Nephron (organoid): ENCODE measurements at regions not wholly inside any gene's neighbourhood (a gene's known extent, or its start where the extent isn't known, plus 50 kb on each side); places are given as distances from the start of the nearest gene placed in this dataset.

Source experiments
- H3K27ac Mint-ChIP-seq, 3 experiments: 2 replicates each; pipeline ENCODE4 v1.8.0; 2020; ENCODE audit warnings: mixed read lengths in 3 of 3, mild to moderate bottlenecking in 2 of 3, moderate library complexity in 1 of 3
- H3K27me3 Mint-ChIP-seq: 2 replicates; pipeline ENCODE4 v1.8.0; 2021; ENCODE audit warnings: low read depth, mild to moderate bottlenecking, moderate library complexity, mixed read lengths
- H3K36me3 Mint-ChIP-seq: 2 replicates; pipeline ENCODE4 v1.8.0; 2020; ENCODE audit warnings: low read depth, mixed read lengths
- H3K4me1 Mint-ChIP-seq: 2 replicates; pipeline ENCODE4 v1.8.0; 2020; ENCODE audit warnings: mixed read lengths
- H3K4me3 Mint-ChIP-seq, 3 experiments: 2 replicates each; pipeline ENCODE4 v1.8.0; 2020; ENCODE audit warnings: mild to moderate bottlenecking in 3 of 3, mixed read lengths in 3 of 3, moderate library complexity in 2 of 3
- H3K9me3 Mint-ChIP-seq: 2 replicates; pipeline ENCODE4 v1.8.0; 2020; ENCODE audit warnings: mixed read lengths
- TF ChIP-seq, protein P1 (sequence below), 3 experiments: fragments of 200-600 bp; sonication (generic); IDR thresholded peaks; one replicate each; pipeline ENCODE4 v1.5.0; 2021; ENCODE audit warnings: antibody characterized with exemption in 3 of 3; ENCODE audit not compliant: unreplicated experiment in 3 of 3

DNA sequence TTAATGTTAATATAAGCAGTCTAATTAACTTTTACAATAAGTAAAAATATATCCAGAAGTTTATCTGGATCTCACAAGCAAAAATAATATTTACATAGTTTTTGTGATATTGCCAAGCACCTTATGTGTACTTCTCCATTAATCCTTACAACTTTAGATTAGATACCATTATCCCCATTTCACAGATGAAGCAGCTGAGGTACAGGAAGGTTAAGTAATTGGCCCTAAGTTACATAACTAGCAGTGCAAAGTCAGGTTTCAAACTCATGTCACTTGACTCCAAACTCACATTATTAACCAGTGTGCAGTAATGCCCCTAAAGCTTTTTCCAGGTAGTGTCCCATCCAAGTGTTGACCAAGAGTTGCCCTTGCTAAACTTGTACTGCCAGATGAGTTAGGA is 248.6 kb upstream of the STXBP5 start:
- Mint-ChIP-seq H3K27me3 (peaks cover 4% of the 10 kb centered on the region), H3K27ac (no peak overlapping the region)
- TF ChIP-seq, protein P1, sequence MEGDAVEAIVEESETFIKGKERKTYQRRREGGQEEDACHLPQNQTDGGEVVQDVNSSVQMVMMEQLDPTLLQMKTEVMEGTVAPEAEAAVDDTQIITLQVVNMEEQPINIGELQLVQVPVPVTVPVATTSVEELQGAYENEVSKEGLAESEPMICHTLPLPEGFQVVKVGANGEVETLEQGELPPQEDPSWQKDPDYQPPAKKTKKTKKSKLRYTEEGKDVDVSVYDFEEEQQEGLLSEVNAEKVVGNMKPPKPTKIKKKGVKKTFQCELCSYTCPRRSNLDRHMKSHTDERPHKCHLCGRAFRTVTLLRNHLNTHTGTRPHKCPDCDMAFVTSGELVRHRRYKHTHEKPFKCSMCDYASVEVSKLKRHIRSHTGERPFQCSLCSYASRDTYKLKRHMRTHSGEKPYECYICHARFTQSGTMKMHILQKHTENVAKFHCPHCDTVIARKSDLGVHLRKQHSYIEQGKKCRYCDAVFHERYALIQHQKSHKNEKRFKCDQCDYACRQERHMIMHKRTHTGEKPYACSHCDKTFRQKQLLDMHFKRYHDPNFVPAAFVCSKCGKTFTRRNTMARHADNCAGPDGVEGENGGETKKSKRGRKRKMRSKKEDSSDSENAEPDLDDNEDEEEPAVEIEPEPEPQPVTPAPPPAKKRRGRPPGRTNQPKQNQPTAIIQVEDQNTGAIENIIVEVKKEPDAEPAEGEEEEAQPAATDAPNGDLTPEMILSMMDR (IDR thresholded peaks at IDR 0.05; ENCODE audit: unreplicated experiment in 3 of 3), result no peak

DNA sequence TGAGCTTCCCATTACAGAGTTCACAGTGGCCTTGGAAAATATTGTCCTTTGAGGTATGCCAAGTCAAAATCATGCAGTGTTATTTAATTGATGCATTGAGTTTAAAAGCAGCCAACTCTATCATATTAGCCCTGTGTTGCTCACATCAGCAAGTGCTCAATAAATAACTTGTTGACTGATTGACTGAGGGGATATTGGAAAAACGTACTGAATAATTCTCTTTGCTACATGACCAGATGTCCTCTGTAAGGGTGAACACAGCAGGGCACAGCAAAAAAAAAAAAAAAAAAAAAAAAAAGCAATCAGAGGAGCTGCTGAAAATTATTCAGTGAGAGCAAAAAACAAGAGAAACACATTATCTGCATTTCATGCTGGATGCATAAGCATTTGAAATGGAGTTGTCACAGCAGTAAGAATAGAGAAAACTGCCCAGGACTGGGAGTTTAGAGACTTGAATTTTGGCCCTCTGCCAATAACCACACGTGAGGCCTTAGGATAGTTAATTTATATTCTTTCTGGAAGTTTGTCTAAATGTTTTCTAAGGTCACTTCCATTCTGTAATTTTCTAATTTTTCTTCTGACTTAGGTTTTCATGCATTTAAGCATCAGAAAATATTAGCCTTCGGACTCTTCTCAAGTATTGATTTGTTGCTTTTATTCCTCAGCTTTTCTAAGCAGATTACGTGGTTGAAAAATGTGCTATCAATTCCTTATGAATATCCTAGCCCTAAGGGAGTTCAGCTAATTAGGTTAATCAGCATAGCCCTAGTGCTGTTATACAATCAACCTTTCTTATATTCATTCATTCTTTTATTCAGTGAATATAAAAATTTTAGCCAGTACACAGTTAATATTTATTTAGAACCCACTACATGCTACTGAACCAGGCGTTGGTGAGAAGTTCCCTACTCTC is 246.8 kb upstream of the STXBP5 start:
- Mint-ChIP-seq H3K4me3 (no peak overlapping the region), H3K4me1 (peaks cover 6% of the 10 kb centered on the region), H3K9me3 (no peaks in the 10 kb centered on the region), H3K27ac (no peak overlapping the region), H3K36me3 (no peaks in the 10 kb centered on the region), H3K27me3 (peaks cover 4% of the 10 kb centered on the region)
- TF ChIP-seq, protein P1 (IDR thresholded peaks at IDR 0.05; ENCODE audit: unreplicated experiment in 3 of 3), result no peak

More for the DNA sequence above, 248.6 kb upstream of the STXBP5 start:
- Mint-ChIP-seq H3K9me3 (no peaks in the 10 kb centered on the region), H3K4me3 (no peak overlapping the region), H3K4me1 (peaks cover 6% of the 10 kb centered on the region), H3K36me3 (no peaks in the 10 kb centered on the region)

DNA sequence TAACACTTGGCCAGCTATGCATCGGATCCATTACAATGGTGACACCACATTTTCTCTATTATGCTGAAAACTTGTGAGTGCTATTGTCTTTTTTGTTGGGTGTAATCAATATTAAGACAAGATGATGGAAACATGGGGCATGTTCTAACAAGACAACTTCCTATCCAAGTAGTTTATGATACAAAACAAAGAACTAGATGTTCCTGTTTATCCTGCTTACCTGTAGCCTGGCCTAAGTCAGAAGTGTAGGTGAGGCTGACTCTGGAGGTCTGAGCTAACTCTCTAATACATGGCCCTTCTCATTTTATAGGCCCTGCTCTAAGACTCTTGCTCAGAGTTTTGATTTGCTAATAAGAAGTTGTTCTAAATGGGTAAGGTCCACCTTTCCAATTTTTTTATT is 242.4 kb upstream of the STXBP5 start:
- Mint-ChIP-seq H3K4me1 (peaks cover 4% of the 10 kb centered on the region), H3K27ac (no peak overlapping the region), H3K4me3 (no peak overlapping the region), H3K36me3 (peaks cover 9% of the 10 kb centered on the region), H3K27me3 (peaks cover 4% of the 10 kb centered on the region), H3K9me3 (peaks cover 14% of the 10 kb centered on the region)
- TF ChIP-seq, protein P1 (IDR thresholded peaks at IDR 0.05; ENCODE audit: unreplicated experiment in 3 of 3), result no peak

DNA sequence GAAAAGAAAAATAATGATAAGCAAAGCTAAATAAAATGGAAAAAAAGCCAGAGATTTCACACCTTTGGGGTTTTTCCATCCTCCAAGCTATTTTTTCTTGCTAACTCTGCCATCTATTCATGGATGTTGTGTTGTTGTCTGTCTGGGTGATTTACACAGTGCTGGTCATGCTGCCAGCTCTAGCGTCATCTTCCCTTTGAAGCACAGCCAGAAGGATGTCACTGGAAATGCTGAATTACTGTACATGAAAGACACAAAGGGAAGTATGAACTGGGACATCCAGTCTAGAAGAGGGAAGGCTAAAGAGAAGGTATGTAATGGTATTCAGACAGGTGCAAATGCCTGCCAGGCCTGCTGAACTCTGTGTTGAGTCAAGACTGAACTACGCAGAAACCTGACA is 241.9 kb upstream of the STXBP5 start:
- Mint-ChIP-seq H3K36me3 (peaks cover 9% of the 10 kb centered on the region), H3K27ac (no peak overlapping the region), H3K4me1 (peaks cover 3% of the 10 kb centered on the region), H3K9me3 (peaks cover 19% of the 10 kb centered on the region), H3K27me3 (peaks cover 4% of the 10 kb centered on the region), H3K4me3 (no peak overlapping the region)
- TF ChIP-seq, protein P1 (IDR thresholded peaks at IDR 0.05; ENCODE audit: unreplicated experiment in 3 of 3), result no peak

DNA sequence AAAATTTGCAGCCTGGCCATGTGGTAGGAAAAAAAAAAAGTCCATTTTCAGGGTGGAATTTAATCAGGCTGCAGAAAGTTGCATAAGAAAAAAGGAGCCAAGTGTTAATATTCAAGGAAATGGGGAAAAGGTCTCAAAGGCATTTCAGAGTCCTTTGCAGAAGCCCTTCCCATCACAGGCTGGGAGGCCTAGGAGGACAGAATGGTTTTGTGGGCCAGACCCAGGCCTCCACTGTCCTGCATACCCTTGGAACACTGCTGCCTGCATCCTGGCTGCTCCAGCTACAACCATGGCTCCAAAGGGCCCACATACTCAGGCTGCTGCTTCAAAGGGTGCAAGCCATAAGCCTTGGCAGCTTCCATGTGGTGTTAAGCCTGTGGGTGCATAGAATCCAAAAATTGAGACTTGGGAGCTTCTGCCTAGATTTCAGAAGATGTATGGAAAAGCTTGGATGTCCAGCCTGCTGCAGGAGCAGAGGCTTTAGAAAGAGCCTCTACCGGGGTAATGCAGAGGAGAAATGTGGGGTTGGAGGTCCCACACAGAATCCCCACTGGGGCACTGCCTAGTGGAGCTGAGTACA is 239.0 kb upstream of the STXBP5 start:
- Mint-ChIP-seq H3K4me3 (no peak overlapping the region), H3K36me3 (peaks cover 9% of the 10 kb centered on the region), H3K27ac (no peak overlapping the region), H3K9me3 (peaks cover 22% of the 10 kb centered on the region), H3K27me3 (peaks cover 4% of the 10 kb centered on the region), H3K4me1 (peaks cover 7% of the 10 kb centered on the region)
- TF ChIP-seq, protein P1 (IDR thresholded peaks at IDR 0.05; ENCODE audit: unreplicated experiment in 3 of 3), result no peak
